CD8-positive, alpha-beta memory T cell (primary cell): ENCODE measurements at regions not wholly inside any gene's neighbourhood (a gene's known extent, or its start where the extent isn't known, plus 50 kb on each side); places are given as distances from the start of the nearest gene placed in this dataset.

Experiments used
- CTCF ChIA-PET: fragments of 350-600 bp; sonication (Branson Sonifier 250); formaldehyde crosslinking; loops from one replicate; lab custom pipeline; 2021; ENCODE audit warnings: antibody characterized with exemption; lab: Charles Lee
- POLR2A ChIA-PET: fragments of 350-600 bp; sonication (Branson Sonifier 250); formaldehyde crosslinking; loops from one replicate; lab custom pipeline; 2021; ENCODE audit warnings: antibody characterized with exemption; lab: Charles Lee
- DNase-seq, 5 donors: peaks; one replicate each; pipeline versions ENCODE4 v3.0.0 to v3.0.0-alpha.2; 2020 to 2022; ENCODE audit warnings: mixed read lengths in 1 of 5
- H3K27ac ChIP-seq: one replicate; pipeline ENCODE4 v1.7.0; 2013; ENCODE audit warnings: low read depth, mild to moderate bottlenecking, low read length, moderate library complexity
- H3K27me3 ChIP-seq: 2 replicates; pipeline ENCODE4 v1.7.0; 2013; ENCODE audit warnings: low read length, mild to moderate bottlenecking; ENCODE audit not compliant: insufficient read depth, poor library complexity, severe bottlenecking
- H3K36me3 ChIP-seq: 2 replicates; pipeline ENCODE4 v1.7.0; 2013; ENCODE audit warnings: mild to moderate bottlenecking, low read length, moderate library complexity; ENCODE audit not compliant: insufficient read depth
- H3K4me1 ChIP-seq: 2 replicates; pipeline ENCODE4 v1.7.0; 2013; ENCODE audit warnings: mild to moderate bottlenecking, low read length, moderate library complexity; ENCODE audit not compliant: insufficient read depth
- H3K4me3 ChIP-seq: 2 replicates; pipeline ENCODE4 v1.7.0; 2013; ENCODE audit warnings: mild to moderate bottlenecking, low read length
- H3K9me3 ChIP-seq: 2 replicates; pipeline ENCODE4 v1.7.0; 2013; ENCODE audit warnings: mild to moderate bottlenecking, low read length
- H3K27ac Mint-ChIP-seq, 8 donors: one replicate each; pipeline ENCODE4 v1.8.0; 2020 to 2021; ENCODE audit warnings: mixed read lengths in 8 of 8, mild to moderate bottlenecking in 6 of 8, inconsistent platforms in 3 of 8, moderate library complexity in 3 of 8
- H3K27me3 Mint-ChIP-seq, 2 donors: one replicate each; pipeline ENCODE4 v1.8.0; 2020 to 2021; ENCODE audit warnings: mixed read lengths in 2 of 2, mild to moderate bottlenecking in 1 of 2, moderate library complexity in 1 of 2
- H3K36me3 Mint-ChIP-seq, 3 donors: one replicate each; pipeline ENCODE4 v1.8.0; 2020 to 2021; ENCODE audit warnings: mixed read lengths in 3 of 3, inconsistent platforms in 1 of 3, mild to moderate bottlenecking in 1 of 3
- H3K4me1 Mint-ChIP-seq, 3 donors: one replicate each; pipeline ENCODE4 v1.8.0; 2020 to 2021; ENCODE audit warnings: mixed read lengths in 3 of 3, inconsistent platforms in 1 of 3, mild to moderate bottlenecking in 1 of 3
- H3K4me3 Mint-ChIP-seq, 7 donors: one replicate each; pipeline ENCODE4 v1.8.0; 2020 to 2021; ENCODE audit warnings: mixed read lengths in 7 of 7, mild to moderate bottlenecking in 6 of 7, moderate library complexity in 4 of 7, inconsistent platforms in 2 of 7
- H3K9me3 Mint-ChIP-seq, 5 donors: one replicate each; pipeline ENCODE4 v1.8.0; 2020 to 2022; ENCODE audit warnings: mixed read lengths in 5 of 5, mild to moderate bottlenecking in 3 of 5, moderate library complexity in 2 of 5, inconsistent platforms in 1 of 5

- H3K4me3 Mint-ChIP-seq: no peak overlapping the region
- H3K27me3 Mint-ChIP-seq: no peaks in the 10 kb centered on the region
- ChIA-PET POLR2A (no interaction called here), CTCF (interaction anchor here (0.7 kb wide), 1 partner anchor 430 kb away, joined by 3 read pairs; no protein-coding TSS in a partner anchor)
- H3K4me1 Mint-ChIP-seq: peaks cover 12 to 19% (median 14%) of the 10 kb centered on the region in 3 donors
- peaks cover 0 to 11% (median 0%) of the 10 kb centered on the region in 3 donors for H3K36me3 Mint-ChIP-seq
- Histone ChIP-seq H3K4me1 (no peaks in the 10 kb centered on the region), H3K9me3 (no peaks in the 10 kb centered on the region), H3K27ac (no peak overlapping the region), H3K4me3 (no peak overlapping the region), H3K36me3 (no peaks in the 10 kb centered on the region), H3K27me3 (no peaks in the 10 kb centered on the region)
- no peak overlapping the region for H3K27ac Mint-ChIP-seq
- DNase-seq: no peak
- peaks cover 0 to 4% (median 2%) of the 10 kb centered on the region in 5 donors for H3K9me3 Mint-ChIP-seq
Measured at GRCh38 chr11:128201801-128202200, 385.6 kb downstream of the ETS1 start.

- Histone ChIP-seq H3K4me1 (no peaks in the 10 kb centered on the region), H3K4me3 (no peak overlapping the region), H3K27me3 (no peaks in the 10 kb centered on the region), H3K27ac (no peak overlapping the region), H3K9me3 (no peaks in the 10 kb centered on the region), H3K36me3 (no peaks in the 10 kb centered on the region)
- Mint-ChIP-seq H3K27me3 (no peaks in the 10 kb centered on the region), H3K27ac (no peak overlapping the region), H3K4me3 (no peak overlapping the region), H3K9me3 (peaks cover 0 to 2% (median 0%) of the 10 kb centered on the region in 5 donors), H3K36me3 (peaks cover 0 to 3% (median 0%) of the 10 kb centered on the region in 3 donors), H3K4me1 (peaks cover 12 to 26% (median 21%) of the 10 kb centered on the region in 3 donors)
- DNase-seq: no peak
- CTCF ChIA-PET: interaction anchor here (0.7 kb wide), 1 partner anchor 431 kb away, joined by 3 read pairs; no protein-coding TSS in a partner anchor
- POLR2A ChIA-PET: no interaction called here
Measured at GRCh38 chr11:128201009-128201408, 386.3 kb downstream of the ETS1 start.

DNA sequence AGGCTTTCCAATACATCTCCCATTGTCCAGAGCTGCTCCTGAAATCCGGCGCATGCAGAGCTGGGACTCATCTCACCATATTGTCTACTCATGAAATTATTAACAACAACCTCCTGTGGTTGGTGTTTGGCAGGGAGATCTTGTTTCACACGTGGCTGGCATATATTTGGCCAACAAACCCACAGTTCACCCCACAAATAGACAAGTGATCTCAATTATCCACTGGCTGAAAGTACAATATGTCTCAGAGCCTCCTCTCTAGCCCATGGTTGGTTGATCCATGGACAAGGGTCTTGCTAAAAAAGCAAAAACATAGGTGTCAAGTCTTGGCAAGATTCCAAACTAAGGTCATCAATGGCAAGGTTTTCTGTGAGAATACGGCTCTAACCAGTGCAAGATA, 386.9 kb downstream of the ETS1 start:
- H3K36me3 ChIP-seq: no peaks in the 10 kb centered on the region
- Mint-ChIP-seq H3K27ac (no peak overlapping the region), H3K4me3 (peak overlapping the region in 1 of 7 donors; percentile 29), H3K9me3 (no peaks in the 10 kb centered on the region), H3K27me3 (no peaks in the 10 kb centered on the region), H3K36me3 (no peaks in the 10 kb centered on the region), H3K4me1 (peaks cover 16 to 32% (median 23%) of the 10 kb centered on the region in 3 donors)
- H3K27me3 ChIP-seq: no peaks in the 10 kb centered on the region
- no peak overlapping the region for H3K27ac ChIP-seq
- ChIA-PET POLR2A (no interaction called here), CTCF (no interaction called here)
- no peak overlapping the region for H3K4me3 ChIP-seq
- H3K9me3 ChIP-seq: no peaks in the 10 kb centered on the region
- H3K4me1 ChIP-seq: peaks cover under 1% of the 10 kb centered on the region
- DNase-seq: no peak

GRCh38 chr11:128198216-128198772, 389.1 kb downstream of the ETS1 start:
- Histone ChIP-seq H3K27ac (no peak overlapping the region), H3K4me1 (peaks cover 22% of the 10 kb centered on the region), H3K36me3 (no peaks in the 10 kb centered on the region), H3K27me3 (no peaks in the 10 kb centered on the region), H3K4me3 (no peak overlapping the region), H3K9me3 (no peaks in the 10 kb centered on the region)
- Mint-ChIP-seq H3K36me3 (no peaks in the 10 kb centered on the region), H3K4me1 (peaks cover 37 to 53% (median 43%) of the 10 kb centered on the region in 3 donors), H3K27ac (no peak overlapping the region), H3K4me3 (no peak overlapping the region), H3K27me3 (no peaks in the 10 kb centered on the region), H3K9me3 (no peaks in the 10 kb centered on the region)
- ChIA-PET CTCF (interaction anchor here (1.2 to 1.7 kb wide), 2 partner anchors 23 to 434 kb away, joined by 3 to 4 read pairs; no protein-coding TSS in a partner anchor), POLR2A (no interaction called here)
- DNase-seq: no peak

GRCh38 chr11:128196235-128196634, 391.1 kb downstream of the ETS1 start:
- no peaks in the 10 kb centered on the region for H3K27me3 ChIP-seq
- no peaks in the 10 kb centered on the region for H3K36me3 Mint-ChIP-seq
- peaks cover 31% of the 10 kb centered on the region for H3K4me1 ChIP-seq
- H3K36me3 ChIP-seq: no peaks in the 10 kb centered on the region
- ChIA-PET CTCF (no interaction called here), POLR2A (no interaction called here)
- no peak overlapping the region for H3K4me3 Mint-ChIP-seq
- no peak overlapping the region for H3K4me3 ChIP-seq
- DNase-seq: no peak
- no peaks in the 10 kb centered on the region for H3K9me3 Mint-ChIP-seq
- H3K27ac ChIP-seq: no peak overlapping the region
- peaks cover 40 to 66% (median 48%) of the 10 kb centered on the region in 3 donors for H3K4me1 Mint-ChIP-seq
- H3K9me3 ChIP-seq: no peaks in the 10 kb centered on the region
- H3K27ac Mint-ChIP-seq: no peak overlapping the region
- no peaks in the 10 kb centered on the region for H3K27me3 Mint-ChIP-seq

DNA sequence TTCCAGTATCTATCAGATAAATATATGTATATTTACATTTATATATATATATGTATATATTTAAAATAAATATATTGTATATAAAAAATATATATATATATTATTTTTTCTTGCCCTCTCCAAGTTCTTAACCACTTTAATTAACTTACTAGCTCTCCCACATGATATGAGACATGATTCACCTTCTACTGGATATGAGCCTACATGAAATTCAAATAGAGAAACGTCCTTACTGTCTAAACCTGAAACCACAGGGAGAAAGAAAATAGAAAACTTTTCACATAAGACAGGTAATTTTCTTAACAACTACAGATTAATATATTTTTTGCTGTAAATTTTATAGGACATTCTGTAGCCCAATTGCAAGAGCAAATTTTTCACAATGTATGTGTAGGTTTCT, 391.6 kb downstream of the ETS1 start:
- H3K4me1 ChIP-seq: peaks cover 36% of the 10 kb centered on the region
- ChIA-PET CTCF (interaction anchor here (1.1 kb wide), 1 partner anchor 23 kb away, joined by 3 read pairs; no protein-coding TSS in a partner anchor), POLR2A (no interaction called here)
- Mint-ChIP-seq H3K4me3 (peak overlapping the region in 1 of 7 donors; percentile 58), H3K9me3 (no peaks in the 10 kb centered on the region), H3K27me3 (no peaks in the 10 kb centered on the region), H3K27ac (peak overlapping the region in 1 of 8 donors; percentile 44), H3K4me1 (peaks cover 41 to 66% (median 48%) of the 10 kb centered on the region in 3 donors), H3K36me3 (no peaks in the 10 kb centered on the region)
- H3K9me3 ChIP-seq: no peaks in the 10 kb centered on the region
- H3K27ac ChIP-seq: no peak overlapping the region
- no peak overlapping the region for H3K4me3 ChIP-seq
- H3K27me3 ChIP-seq: no peaks in the 10 kb centered on the region
- no peak for DNase-seq
- no peaks in the 10 kb centered on the region for H3K36me3 ChIP-seq

GRCh38 chr11:128195057-128195751, 392.2 kb downstream of the ETS1 start:
- H3K4me3 Mint-ChIP-seq: peak overlapping the region in 6 of 7 donors; percentile 27 to 58 (median 32)
- Histone ChIP-seq H3K4me3 (no peak overlapping the region), H3K27me3 (no peaks in the 10 kb centered on the region), H3K9me3 (no peaks in the 10 kb centered on the region), H3K36me3 (no peaks in the 10 kb centered on the region), H3K27ac (no peak overlapping the region), H3K4me1 (peaks cover 41% of the 10 kb centered on the region)
- H3K27ac Mint-ChIP-seq: peak overlapping the region; percentile 3 to 89 (median 64)
- H3K4me1 Mint-ChIP-seq: peaks cover 41 to 66% (median 48%) of the 10 kb centered on the region in 3 donors
- ChIA-PET CTCF (interaction anchor here (0.9 to 1.1 kb wide), 2 partner anchors 23 to 437 kb away, joined by 3 read pairs; no protein-coding TSS in a partner anchor), POLR2A (interaction anchor here (0.7 kb wide), 1 partner anchor 281 kb away, joined by 4 read pairs; no protein-coding TSS in a partner anchor)
- no peaks in the 10 kb centered on the region for H3K9me3 Mint-ChIP-seq
- H3K27me3 Mint-ChIP-seq: no peaks in the 10 kb centered on the region
- DNase-seq: peak; percentile 4 to 73 (median 54)
- H3K36me3 Mint-ChIP-seq: no peaks in the 10 kb centered on the region

DNA sequence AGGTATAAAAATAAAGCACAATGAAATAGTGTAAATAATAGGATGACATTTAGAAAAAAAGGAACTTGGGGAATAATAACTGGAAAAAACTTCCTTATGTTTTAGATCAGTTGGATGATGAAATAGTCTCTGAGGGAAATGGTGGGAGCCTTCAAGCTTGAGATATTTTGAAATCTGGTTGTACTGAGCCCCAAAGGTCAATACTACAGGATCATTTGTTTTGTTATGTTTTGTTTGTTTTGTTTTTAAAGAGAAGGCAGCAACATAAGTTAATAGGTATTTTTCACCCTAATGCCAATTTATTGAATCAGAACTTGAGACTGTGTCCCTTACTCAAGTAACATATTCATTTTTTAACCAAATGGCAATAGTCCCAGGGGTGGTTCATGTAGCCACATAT, 393.1 kb downstream of the ETS1 start:
- DNase-seq: no peak
- no peaks in the 10 kb centered on the region for H3K27me3 ChIP-seq
- Mint-ChIP-seq H3K4me1 (peaks cover 47 to 69% (median 56%) of the 10 kb centered on the region in 3 donors), H3K4me3 (peak overlapping the region in 2 of 7 donors; percentile 4 to 54), H3K27me3 (no peaks in the 10 kb centered on the region), H3K36me3 (no peaks in the 10 kb centered on the region), H3K27ac (peak overlapping the region in 4 of 8 donors; percentile 14 to 81 (median 79)), H3K9me3 (no peaks in the 10 kb centered on the region)
- ChIA-PET POLR2A (interaction anchor here (1.0 kb wide), 1 partner anchor 329 kb away, joined by 3 read pairs; no protein-coding TSS in a partner anchor), CTCF (interaction anchor here (0.9 kb wide), 1 partner anchor 438 kb away, joined by 3 read pairs; no protein-coding TSS in a partner anchor)
- H3K36me3 ChIP-seq: no peaks in the 10 kb centered on the region
- H3K9me3 ChIP-seq: no peaks in the 10 kb centered on the region
- peaks cover 46% of the 10 kb centered on the region for H3K4me1 ChIP-seq
- no peak overlapping the region for H3K4me3 ChIP-seq
- no peak overlapping the region for H3K27ac ChIP-seq
